ENCODE measurements at regions not wholly inside any gene's neighbourhood (a gene's known extent, or its start where the extent isn't known, plus 50 kb on each side); places are given as distances from the start of the nearest gene placed in this dataset.

- no peak for DNase-seq (ENCODE audit: low read depth)
Measured at GRCh38 chr2:145137211-145137610, 617.3 kb upstream of the ZEB2 start.

DNA sequence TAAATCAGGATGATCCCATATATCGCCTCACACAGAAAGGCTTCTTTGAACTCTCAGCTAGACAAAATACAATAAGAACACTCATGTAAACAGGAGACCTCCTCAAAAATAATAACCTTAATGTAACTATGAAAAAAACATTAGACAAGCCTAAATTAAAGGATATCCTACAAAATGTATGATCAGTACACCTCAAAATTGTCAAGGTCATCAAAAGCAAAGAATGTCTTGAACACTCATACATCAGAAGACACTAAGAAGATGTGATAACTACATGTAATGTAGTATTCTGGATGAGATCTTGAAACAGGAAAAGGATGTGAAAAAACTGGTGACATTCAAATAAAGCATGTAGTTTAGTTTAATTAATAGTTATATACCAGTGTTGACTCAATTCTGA, 616.8 kb upstream of the ZEB2 start:
- no peak for DNase-seq (ENCODE audit: low read depth)

DNA sequence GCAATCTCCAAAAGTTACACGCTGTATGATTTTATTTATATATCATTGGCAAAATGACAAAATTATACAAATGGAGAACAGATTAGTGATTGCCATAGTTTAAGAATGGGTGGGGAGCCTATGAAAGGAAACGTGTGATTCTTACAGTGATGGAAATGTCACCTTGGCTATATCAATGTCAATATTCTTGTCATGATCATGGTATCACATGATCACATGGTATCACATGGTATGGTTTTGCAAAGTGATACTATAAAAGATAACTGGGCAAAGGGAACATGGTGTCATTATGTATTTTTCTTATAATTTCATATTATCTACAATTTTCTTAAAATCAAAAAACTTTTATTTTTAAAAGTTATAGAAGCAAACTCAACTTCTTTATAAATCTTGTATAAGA, 606.2 kb upstream of the ZEB2 start:
- DNase-seq (ENCODE audit: low read depth): no peak

GRCh38 chr2:145124085-145124484, 604.2 kb upstream of the ZEB2 start:
- DNase-seq (ENCODE audit: low read depth): no peak

GRCh38 chr2:145123606-145124005, 603.7 kb upstream of the ZEB2 start:
- peak; percentile 19 for DNase-seq (ENCODE audit: low read depth)

DNA sequence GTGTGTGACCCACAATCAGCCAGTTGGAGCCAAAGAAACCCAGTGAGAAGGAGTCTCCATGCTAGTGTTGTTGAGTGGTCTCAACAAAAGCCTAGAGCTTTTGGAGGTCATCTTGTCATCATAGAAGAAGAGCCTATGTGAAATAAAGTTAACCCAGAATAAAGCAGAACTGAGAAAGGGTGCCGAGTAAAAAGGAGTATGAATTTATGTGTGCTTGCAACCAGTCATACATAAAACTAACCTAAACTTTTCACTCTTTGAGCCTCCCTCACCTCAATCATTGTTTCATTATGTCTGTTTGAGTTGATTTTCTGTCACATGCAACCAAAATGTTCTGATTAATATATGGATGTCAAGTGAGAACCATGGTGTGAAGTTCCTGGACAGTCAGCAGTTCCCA, 599.3 kb upstream of the ZEB2 start:
- no peak for DNase-seq (ENCODE audit: low read depth)

DNA sequence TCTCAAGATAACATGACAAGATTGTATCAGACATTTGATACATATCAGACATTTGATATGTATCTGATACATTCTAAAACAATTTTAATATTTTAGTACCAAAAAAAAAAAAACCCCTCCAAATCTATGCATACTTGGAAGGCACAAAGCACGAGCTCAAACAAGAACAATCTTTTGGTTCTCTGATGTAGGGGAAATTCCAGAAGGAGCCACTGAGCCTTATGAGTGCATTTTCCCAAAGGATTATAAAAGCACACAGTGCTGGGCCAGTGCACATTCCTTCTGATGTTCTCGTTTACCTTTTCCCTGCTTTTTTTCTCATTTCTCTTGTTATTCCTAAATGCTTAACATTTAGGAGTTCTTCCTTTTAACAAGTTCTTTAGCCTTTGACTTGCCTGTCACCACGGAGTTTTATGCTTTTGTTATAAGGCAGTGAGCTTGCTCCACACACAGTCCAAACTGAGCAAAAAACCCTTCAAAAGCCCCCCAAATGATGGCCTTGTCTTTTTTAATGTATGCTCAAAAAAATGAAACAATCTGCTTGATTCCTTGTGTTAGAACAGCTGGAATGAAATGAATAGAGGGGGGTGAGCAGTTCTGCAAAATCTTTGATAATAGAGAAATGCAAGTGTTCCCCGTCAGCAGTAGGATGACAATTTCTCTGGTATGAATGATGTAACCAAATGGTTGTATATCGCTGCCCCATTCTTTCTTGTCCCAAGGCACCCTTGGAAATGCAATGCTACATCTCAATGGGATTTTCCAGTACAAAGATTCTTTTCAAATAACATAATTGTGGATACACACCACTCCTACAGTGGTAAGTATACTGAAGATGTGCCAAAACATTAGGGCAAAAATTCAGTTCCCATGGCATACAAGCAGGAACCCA, 597.2 kb upstream of the ZEB2 start:
- DNase-seq (ENCODE audit: low read depth): no peak

GRCh38 chr2:145116056-145116455, 596.1 kb upstream of the ZEB2 start:
- no peak for DNase-seq (ENCODE audit: low read depth)

GRCh38 chr2:145114726-145115125, 594.8 kb upstream of the ZEB2 start:
- peak; percentile 32 for DNase-seq (ENCODE audit: low read depth)

GRCh38 chr2:145112467-145112866, 592.5 kb upstream of the ZEB2 start:
- no peak for DNase-seq (ENCODE audit: low read depth)

GRCh38 chr2:145110668-145111356, 590.9 kb upstream of the ZEB2 start:
- peak; percentile 38 for DNase-seq (ENCODE audit: low read depth)

DNA sequence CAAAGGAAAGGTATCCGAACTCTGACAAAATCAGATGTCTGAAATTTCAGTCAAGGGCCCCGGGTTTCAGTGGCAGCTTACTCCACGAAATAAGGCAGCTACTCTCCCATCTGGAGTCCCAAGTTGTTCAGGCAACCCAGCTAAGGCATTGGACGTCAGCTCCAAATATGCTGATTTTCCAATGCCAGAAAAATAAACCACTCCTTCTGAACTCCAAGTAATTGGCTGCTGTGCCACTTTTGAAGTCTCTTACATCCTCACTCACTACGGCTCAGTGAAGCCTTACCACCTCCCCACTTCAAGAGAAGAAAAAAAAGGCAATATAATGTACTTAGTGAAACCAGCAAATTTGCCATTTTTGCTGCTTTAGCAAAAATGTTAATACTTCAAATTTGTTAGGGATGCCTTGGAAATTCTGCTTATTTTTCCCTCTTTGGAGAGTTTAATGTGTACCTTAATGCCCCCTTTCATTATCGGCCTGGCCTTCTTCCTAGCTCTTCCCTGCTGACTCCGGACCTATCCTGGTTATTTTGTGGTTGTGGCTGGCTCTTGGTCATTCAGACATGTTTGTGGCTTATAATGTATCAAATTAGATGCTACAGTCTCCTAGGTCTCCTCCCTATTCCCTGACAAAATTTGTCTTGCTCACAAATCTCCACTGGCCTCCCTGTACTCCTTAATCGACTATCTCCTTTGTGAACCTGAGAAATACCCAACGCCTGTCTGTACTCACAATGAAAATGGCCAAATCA, 589.2 kb upstream of the ZEB2 start:
- DNase-seq (ENCODE audit: low read depth): no peak

- DNase-seq (ENCODE audit: low read depth): no peak
Measured at GRCh38 chr2:145108361-145108778, 588.5 kb upstream of the ZEB2 start.

DNA sequence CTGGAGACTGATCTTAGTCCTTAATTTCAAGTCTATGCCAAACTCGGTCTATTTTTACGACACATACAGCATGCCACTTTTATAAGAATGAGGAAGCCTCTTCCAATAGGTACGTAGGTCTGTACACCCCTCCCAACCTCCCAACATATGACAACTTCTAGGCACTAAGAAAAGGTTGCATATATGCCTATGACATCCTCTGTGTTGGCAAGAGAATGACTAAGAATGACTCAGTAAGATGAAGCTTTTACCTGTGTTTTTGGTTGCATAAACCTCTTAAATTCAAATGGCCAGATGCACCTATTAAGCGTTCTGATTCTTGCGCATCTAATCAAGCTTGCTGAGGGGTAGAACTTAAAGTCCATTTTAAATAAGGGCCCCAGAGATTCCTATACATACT, 586.4 kb upstream of the ZEB2 start:
- no peak for DNase-seq (ENCODE audit: low read depth)

GRCh38 chr2:145102706-145103105, 582.8 kb upstream of the ZEB2 start:
- DNase-seq (ENCODE audit: low read depth): no peak

DNA sequence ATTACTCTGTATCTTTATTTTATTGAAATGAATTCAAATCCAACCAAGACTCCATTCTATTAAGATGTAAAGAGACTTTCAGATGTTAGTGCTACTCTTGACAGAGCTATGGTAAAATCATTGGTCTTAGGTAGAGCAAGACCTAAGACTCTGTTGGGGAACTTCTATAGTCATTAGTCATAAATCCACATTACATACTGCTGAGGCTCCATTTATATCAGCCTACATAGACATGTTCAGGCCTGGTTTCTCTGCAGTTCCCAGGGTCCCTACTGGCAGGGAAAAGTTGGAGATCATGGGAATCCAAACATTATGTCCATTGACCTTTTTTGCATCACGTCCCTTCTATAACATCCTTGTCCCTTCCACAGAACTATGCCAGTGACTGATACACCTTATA, 580.4 kb upstream of the ZEB2 start:
- no peak for DNase-seq (ENCODE audit: low read depth)

- peak; percentile 71 for DNase-seq (ENCODE audit: low read depth)
Measured at GRCh38 chr2:145096582-145096981, 576.7 kb upstream of the ZEB2 start.

DNA sequence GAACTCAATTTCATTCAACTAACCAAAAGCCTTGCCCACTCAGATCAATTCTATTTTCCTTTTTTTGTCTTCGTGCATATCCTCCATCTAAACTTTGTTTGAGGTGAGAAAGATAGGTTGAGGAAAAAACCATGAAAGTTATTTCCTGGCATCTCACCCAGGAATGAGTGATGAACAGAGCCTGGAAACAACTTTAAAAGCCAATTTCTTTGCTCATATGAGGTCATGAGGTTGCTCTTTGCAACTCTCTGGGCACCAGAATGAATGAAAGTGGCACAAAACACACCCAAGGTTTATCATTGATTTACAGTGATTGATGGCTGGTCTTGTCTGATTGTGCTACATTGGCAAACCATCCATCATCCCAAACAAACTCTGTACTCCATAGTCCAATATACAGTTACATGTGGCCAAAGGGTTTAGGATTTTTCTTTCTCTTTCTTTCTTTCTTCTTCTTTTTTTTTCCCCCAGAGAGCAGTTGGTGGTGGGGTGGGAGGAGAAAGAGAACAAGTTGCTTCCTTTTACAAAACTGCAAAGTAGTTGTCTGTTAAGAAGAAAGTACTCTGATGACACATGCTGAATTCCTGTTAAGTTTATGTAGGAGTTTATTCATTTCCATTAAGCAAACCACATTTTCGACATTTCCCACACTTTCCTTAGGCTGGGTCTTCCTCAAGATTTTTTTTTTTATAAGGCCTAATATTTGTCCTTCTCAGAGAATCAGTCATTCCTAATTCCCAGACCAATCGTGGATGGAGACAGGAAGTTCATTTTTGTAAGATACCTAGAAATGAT, 575.9 kb upstream of the ZEB2 start:
- peak; percentile 80 for DNase-seq (ENCODE audit: low read depth)

DNA sequence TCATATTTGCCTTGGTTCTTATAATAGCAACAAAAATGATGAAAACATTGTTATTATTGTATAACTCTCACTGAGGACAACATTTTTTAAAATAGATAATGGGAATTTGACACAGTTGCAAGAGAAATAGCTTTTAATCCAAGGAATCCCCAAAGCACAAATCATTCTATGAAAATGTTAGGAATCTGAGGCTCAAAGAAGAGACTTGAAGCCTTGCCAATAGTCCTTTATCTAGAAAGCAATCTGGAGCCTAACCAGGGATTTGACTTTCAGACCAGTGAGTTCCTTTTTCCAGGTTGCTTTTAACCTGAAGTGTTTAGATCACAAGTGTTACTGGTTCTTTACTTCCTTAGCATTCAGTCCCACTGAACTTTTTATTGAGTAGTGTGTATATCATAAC, 574.5 kb upstream of the ZEB2 start:
- DNase-seq (ENCODE audit: low read depth): peak; percentile 27

DNA sequence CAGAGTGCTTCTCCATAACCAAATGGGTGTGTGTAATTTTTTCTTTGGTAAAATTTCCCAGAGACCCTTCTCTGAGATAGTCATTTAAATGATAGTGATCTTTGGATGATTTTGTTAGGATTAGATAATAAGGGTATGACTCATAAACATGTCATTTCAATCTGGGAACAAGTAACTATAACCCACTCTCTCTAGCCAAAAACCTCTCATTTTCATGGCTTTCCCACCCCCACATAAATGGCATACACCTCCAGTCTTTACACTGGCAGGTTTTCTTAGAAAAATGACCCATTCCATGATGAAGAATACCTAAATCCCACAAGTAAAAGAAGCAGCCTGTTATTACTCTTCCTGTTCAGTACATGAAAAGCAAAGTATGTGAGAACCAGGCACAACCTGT, 572.0 kb upstream of the ZEB2 start:
- no peak for DNase-seq (ENCODE audit: low read depth)

Measured in LHCN-M2 (cell line).